DND-41 (cell line): ENCODE measurements at regions not wholly inside any gene's neighbourhood (a gene's known extent, or its start where the extent isn't known, plus 50 kb on each side); places are given as distances from the start of the nearest gene placed in this dataset.
"Not testable (repeated sequence)": the region's sequence is repeated elsewhere in the genome, so short reads cannot be mapped to it uniquely, and the experiment has no call there.

Experiments
- ATAC-seq: fragments of 200-7000 bp; cut with Tn5 transposase; 3 replicates; pipeline ENCODE4 v1.9.1; 2021; ENCODE audit warnings: low read depth; ENCODE audit not compliant: insufficient read depth
- DNase-seq: peaks from one replicate; pipeline ENCODE4 v3.0.0-alpha.2; 2020
- H2AFZ ChIP-seq: 2 replicates; pipeline ENCODE4 v1.6.0; 2012; ENCODE audit warnings: low read depth, low read length
- H3K27ac ChIP-seq: 2 replicates; pipeline ENCODE4 v1.5.1; 2012; ENCODE audit warnings: low read length, inconsistent platforms
- H3K27me3 ChIP-seq: fragments of 200-600 bp; sonication (generic); 2 replicates; pipeline ENCODE4 v1.6.0; 2012; ENCODE audit warnings: low read length, mild to moderate bottlenecking, inconsistent platforms; ENCODE audit not compliant: insufficient read depth, poor library complexity
- H3K36me3 ChIP-seq: 2 replicates; pipeline ENCODE4 v1.5.1; 2012; ENCODE audit warnings: low read length, inconsistent platforms; ENCODE audit not compliant: insufficient read depth
- H3K4me1 ChIP-seq: 2 replicates; pipeline ENCODE4 v1.5.1; 2012; ENCODE audit warnings: mild to moderate bottlenecking, low read length; ENCODE audit not compliant: insufficient read depth
- H3K4me2 ChIP-seq: 2 replicates; pipeline ENCODE4 v1.6.0; 2012; ENCODE audit warnings: mild to moderate bottlenecking, moderate library complexity, low read length, inconsistent platforms; ENCODE audit not compliant: insufficient read depth
- H3K4me3 ChIP-seq, 2 experiments: fragments of 200-600 bp in 1 of 2; shearing (Covaris generic) in 1 of 2; 2 replicates each; pipeline ENCODE4 v1.5.1; 2012 to 2016; ENCODE audit warnings: inconsistent platforms in 2 of 2, low read length in 2 of 2, mild to moderate bottlenecking in 2 of 2, low read depth in 1 of 2, moderate library complexity in 1 of 2
- H3K79me2 ChIP-seq: 2 replicates; pipeline ENCODE4 v1.6.0; 2012; ENCODE audit warnings: low read length, inconsistent platforms; ENCODE audit not compliant: insufficient read depth
- H3K9ac ChIP-seq: 2 replicates; pipeline ENCODE4 v1.6.0; 2012; ENCODE audit warnings: low read depth, mild to moderate bottlenecking, inconsistent platforms, low read length, moderate library complexity
- H3K9me3 ChIP-seq: 2 replicates; pipeline ENCODE4 v1.5.1; 2012; ENCODE audit warnings: low read length, moderate library complexity, mild to moderate bottlenecking, inconsistent platforms; ENCODE audit not compliant: insufficient read depth, severe bottlenecking
- H4K20me1 ChIP-seq: 2 replicates; pipeline ENCODE4 v1.6.0; 2012; ENCODE audit warnings: low read length; ENCODE audit not compliant: insufficient read depth
- EZH2 ChIP-seq: IDR thresholded peaks from 3 replicates; pipeline ENCODE4 v1.6.1; 2012; ENCODE audit warnings: borderline replicate concordance, low read depth, mild to moderate bottlenecking, moderate library complexity, low read length, inconsistent platforms; ENCODE audit not compliant: severe bottlenecking
- TF ChIP-seq, protein P1 (sequence below): IDR thresholded peaks from 2 replicates; pipeline ENCODE4 v1.5.1; 2012; ENCODE audit warnings: borderline replicate concordance, low read length, moderate library complexity, mild to moderate bottlenecking; ENCODE audit not compliant: poor library complexity, severe bottlenecking; ENCODE audit errors: extremely low read depth

DNA sequence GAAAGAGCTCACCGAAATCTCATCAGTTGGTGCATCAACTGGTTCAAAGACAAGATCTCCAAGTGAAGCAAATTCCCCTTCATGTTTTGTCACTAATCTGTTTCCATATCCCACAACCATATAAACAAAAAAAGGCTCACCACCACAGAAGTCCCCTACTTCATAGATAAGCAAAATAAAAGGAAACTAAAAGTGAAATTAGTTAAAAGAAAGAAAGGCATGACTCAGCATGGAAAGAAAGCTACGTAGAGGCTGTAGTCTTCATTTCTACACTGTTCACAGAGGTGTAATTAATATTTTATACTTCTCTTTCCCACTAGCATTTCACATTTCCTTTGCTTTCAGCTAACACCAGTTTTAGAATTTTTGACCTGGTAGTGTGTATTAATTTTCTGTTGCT is 208.0 kb downstream of the CYLC2 start:
- ATAC-seq: no peak
- H3K36me3 ChIP-seq: no peaks in the 10 kb centered on the region
- H3K4me1 ChIP-seq: no peaks in the 10 kb centered on the region
- H4K20me1 ChIP-seq: no peaks in the 10 kb centered on the region
- H3K27me3 ChIP-seq: no peaks in the 10 kb centered on the region
- H3K4me3 ChIP-seq: no peak overlapping the region
- H3K9me3 ChIP-seq: no peaks in the 10 kb centered on the region
- no peak for DNase-seq
- no peak overlapping the region for H2AFZ ChIP-seq
- H3K4me2 ChIP-seq: no peak overlapping the region
- H3K9ac ChIP-seq: no peak overlapping the region
- H3K27ac ChIP-seq: no peak overlapping the region
- no peaks in the 10 kb centered on the region for H3K79me2 ChIP-seq
- no peak for TF ChIP-seq EZH2
- TF ChIP-seq, protein P1, sequence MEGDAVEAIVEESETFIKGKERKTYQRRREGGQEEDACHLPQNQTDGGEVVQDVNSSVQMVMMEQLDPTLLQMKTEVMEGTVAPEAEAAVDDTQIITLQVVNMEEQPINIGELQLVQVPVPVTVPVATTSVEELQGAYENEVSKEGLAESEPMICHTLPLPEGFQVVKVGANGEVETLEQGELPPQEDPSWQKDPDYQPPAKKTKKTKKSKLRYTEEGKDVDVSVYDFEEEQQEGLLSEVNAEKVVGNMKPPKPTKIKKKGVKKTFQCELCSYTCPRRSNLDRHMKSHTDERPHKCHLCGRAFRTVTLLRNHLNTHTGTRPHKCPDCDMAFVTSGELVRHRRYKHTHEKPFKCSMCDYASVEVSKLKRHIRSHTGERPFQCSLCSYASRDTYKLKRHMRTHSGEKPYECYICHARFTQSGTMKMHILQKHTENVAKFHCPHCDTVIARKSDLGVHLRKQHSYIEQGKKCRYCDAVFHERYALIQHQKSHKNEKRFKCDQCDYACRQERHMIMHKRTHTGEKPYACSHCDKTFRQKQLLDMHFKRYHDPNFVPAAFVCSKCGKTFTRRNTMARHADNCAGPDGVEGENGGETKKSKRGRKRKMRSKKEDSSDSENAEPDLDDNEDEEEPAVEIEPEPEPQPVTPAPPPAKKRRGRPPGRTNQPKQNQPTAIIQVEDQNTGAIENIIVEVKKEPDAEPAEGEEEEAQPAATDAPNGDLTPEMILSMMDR: no peak

DNA sequence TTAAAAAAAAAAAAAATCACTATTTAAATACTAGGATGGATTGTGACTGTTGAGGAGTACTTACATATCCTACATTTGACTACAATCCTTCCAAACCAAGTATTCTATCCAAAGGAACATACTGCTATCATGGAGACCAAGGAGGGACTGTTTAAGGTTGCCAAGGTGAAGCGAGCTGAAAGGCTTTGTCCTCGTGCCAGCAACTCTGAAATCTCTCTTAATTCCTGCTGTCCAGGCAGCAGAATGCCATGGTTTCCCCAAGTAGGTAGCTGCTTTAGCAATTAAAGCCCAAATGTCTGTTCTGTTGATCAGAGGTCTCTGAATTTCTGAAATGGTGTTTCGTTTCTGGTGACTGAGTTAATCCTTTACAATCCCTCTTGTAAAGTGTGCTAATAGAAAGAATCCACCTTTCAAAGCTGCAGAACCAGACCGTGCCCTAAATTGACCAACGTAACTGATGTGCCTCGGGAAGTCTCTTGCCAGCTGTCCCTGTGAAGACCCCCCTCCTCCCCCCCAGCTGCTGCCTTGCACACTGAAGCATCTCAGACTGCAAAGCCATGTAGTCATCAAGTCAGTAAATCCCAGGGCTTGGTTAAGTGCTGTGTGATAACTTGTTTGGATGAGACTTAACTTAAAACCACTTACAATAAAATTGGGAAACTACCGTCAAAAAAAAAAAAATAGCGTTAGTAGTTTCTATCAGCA is 210.9 kb downstream of the CYLC2 start:
- not testable (repeated sequence) for H3K9me3 ChIP-seq, H3K27me3 ChIP-seq, ATAC-seq

DNA sequence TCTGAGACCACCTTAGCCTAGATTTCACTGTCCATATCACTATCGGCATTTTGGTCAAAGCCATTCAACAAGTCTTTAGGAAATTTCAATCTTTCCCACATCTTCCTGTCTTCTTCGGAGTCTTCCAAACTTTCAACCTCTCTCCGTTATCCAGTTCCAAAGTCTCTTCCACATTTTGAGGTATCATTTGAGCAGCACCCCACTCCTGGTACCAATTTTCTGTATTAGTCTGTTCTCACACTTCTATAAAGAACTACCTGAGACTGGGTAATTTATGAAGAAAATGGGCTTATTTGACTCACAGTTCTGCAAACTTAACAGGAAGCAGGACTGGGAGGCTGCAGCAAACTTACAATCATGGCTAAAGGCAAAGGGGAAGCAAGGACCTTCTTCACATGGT is 215.5 kb downstream of the CYLC2 start:
- TF ChIP-seq EZH2: no peak
- TF ChIP-seq, protein P1: no peak
- Histone ChIP-seq H3K9me3 (no peaks in the 10 kb centered on the region), H3K79me2 (no peaks in the 10 kb centered on the region), H3K27ac (no peak overlapping the region), H4K20me1 (no peaks in the 10 kb centered on the region), H3K27me3 (no peaks in the 10 kb centered on the region), H3K9ac (no peak overlapping the region), H3K4me2 (no peak overlapping the region), H3K4me3 (no peak overlapping the region), H3K4me1 (no peaks in the 10 kb centered on the region), H2AFZ (no peak overlapping the region), H3K36me3 (no peaks in the 10 kb centered on the region)
- ATAC-seq (no peak), DNase-seq (no peak)

More for the DNA sequence above, 210.9 kb downstream of the CYLC2 start:
- H3K9ac ChIP-seq, H3K79me2 ChIP-seq, H3K4me2 ChIP-seq, H3K27ac ChIP-seq, H3K4me3 ChIP-seq, H3K4me1 ChIP-seq, H2AFZ ChIP-seq, H4K20me1 ChIP-seq, DNase-seq, H3K36me3 ChIP-seq: not testable (repeated sequence)

DNA sequence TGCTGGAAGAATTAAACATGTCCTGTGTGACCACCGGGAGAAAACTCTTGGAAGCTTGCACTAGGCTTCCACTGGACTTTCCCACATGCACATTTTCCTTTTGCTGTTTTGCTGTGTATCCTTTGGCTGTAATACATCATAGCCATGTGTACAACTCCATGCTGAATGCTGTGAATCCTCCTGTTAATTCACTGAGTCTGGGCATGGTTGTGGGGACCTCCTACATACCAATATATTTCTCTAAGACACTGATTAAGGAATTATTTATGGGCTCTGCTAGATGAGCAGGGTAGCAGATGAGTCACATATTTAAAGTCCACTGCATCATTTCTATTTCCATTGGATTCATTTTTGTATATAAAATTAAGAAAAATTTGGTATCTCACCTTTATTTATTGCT is 220.1 kb downstream of the CYLC2 start:
- H3K4me3 ChIP-seq: no peak overlapping the region
- no peaks in the 10 kb centered on the region for H3K4me1 ChIP-seq
- no peak for TF ChIP-seq EZH2
- TF ChIP-seq, protein P1: no peak
- DNase-seq (no peak), ATAC-seq (no peak)
- H3K27ac ChIP-seq: no peak overlapping the region
- H3K79me2 ChIP-seq: no peaks in the 10 kb centered on the region
- no peaks in the 10 kb centered on the region for H3K9me3 ChIP-seq
- no peaks in the 10 kb centered on the region for H4K20me1 ChIP-seq
- H3K4me2 ChIP-seq: no peak overlapping the region
- no peaks in the 10 kb centered on the region for H3K27me3 ChIP-seq
- H3K36me3 ChIP-seq: no peaks in the 10 kb centered on the region
- no peak overlapping the region for H2AFZ ChIP-seq
- H3K9ac ChIP-seq: no peak overlapping the region
